ENCODE measurements at regions not wholly inside any gene's neighbourhood (a gene's known extent, or its start where the extent isn't known, plus 50 kb on each side); places are given as distances from the start of the nearest gene placed in this dataset.

GRCh38 chr1:184257873-184258272 lies 129.0 kb upstream of the C1orf21 start:
- Histone ChIP-seq H3K4me1 (replicated peaks; ENCODE audit: insufficient read depth) (no peaks in the 10 kb centered on the region), H4K20me1 (ENCODE audit: insufficient read depth) (no peaks in the 10 kb centered on the region), H3K9me3 (ENCODE audit: insufficient read depth, low read depth) (no peaks in the 10 kb centered on the region), H3K27me3 (ENCODE audit: insufficient read depth, low read depth) (no peaks in the 10 kb centered on the region; the same call in 1 of the 2 replicates), H3K27ac (no peak overlapping the region), H3K4me3 (no peak overlapping the region), H3K36me3 (ENCODE audit: low read depth) (no peaks in the 10 kb centered on the region), H3K9me2 (ENCODE audit: insufficient read depth) (no peaks in the 10 kb centered on the region), H2AFZ (no peak overlapping the region), H3K4me2 (no peak overlapping the region), H3K79me2 (ENCODE audit: low read depth) (no peaks in the 10 kb centered on the region), H3F3A (ENCODE audit: insufficient read depth, low read depth) (no peaks in the 10 kb centered on the region)
- CTCF ChIA-PET = no interaction called here
- no TSS peak for BruUV-seq (replicated peaks)
- DNase-seq = no peak
- intact Hi-C loops (cut with micrococcal nuclease; ENCODE audit: unreplicated experiment) = no loop called here
- POLR2A ChIA-PET (ENCODE audit: unreplicated experiment) = no interaction called here
- no peak for TF ChIP-seq EZH2 (IDR thresholded peaks at IDR 0.05; ENCODE audit: low read depth)
- TF ChIP-seq, protein P1, sequence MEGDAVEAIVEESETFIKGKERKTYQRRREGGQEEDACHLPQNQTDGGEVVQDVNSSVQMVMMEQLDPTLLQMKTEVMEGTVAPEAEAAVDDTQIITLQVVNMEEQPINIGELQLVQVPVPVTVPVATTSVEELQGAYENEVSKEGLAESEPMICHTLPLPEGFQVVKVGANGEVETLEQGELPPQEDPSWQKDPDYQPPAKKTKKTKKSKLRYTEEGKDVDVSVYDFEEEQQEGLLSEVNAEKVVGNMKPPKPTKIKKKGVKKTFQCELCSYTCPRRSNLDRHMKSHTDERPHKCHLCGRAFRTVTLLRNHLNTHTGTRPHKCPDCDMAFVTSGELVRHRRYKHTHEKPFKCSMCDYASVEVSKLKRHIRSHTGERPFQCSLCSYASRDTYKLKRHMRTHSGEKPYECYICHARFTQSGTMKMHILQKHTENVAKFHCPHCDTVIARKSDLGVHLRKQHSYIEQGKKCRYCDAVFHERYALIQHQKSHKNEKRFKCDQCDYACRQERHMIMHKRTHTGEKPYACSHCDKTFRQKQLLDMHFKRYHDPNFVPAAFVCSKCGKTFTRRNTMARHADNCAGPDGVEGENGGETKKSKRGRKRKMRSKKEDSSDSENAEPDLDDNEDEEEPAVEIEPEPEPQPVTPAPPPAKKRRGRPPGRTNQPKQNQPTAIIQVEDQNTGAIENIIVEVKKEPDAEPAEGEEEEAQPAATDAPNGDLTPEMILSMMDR (conservative IDR thresholded peaks at IDR 0.05) = no peak

GRCh38 chr1:184258525-184258924 lies 128.3 kb upstream of the C1orf21 start:
- H4K20me1 ChIP-seq (ENCODE audit: insufficient read depth) = no peaks in the 10 kb centered on the region
- TF ChIP-seq, protein P1 (conservative IDR thresholded peaks at IDR 0.05) = no peak
- no peak for TF ChIP-seq EZH2 (IDR thresholded peaks at IDR 0.05; ENCODE audit: low read depth)
- H3K79me2 ChIP-seq (ENCODE audit: low read depth) = no peaks in the 10 kb centered on the region
- intact Hi-C loops (cut with micrococcal nuclease; ENCODE audit: unreplicated experiment) = no loop called here
- H3K4me1 ChIP-seq (replicated peaks; ENCODE audit: insufficient read depth) = no peaks in the 10 kb centered on the region
- no peak for DNase-seq
- ChIA-PET CTCF (no interaction called here), POLR2A (ENCODE audit: unreplicated experiment) (no interaction called here)
- H3K27ac ChIP-seq = no peak overlapping the region
- no TSS peak for BruUV-seq (replicated peaks)
- no peak overlapping the region for H3K4me2 ChIP-seq
- H3F3A ChIP-seq (ENCODE audit: insufficient read depth, low read depth) = no peaks in the 10 kb centered on the region
- no peak overlapping the region for H2AFZ ChIP-seq
- no peaks in the 10 kb centered on the region for H3K36me3 ChIP-seq (ENCODE audit: low read depth)
- no peak overlapping the region for H3K4me3 ChIP-seq
- H3K27me3 ChIP-seq (ENCODE audit: insufficient read depth, low read depth) = no peaks in the 10 kb centered on the region; the same call in 1 of the 2 replicates
- H3K9me2 ChIP-seq (ENCODE audit: insufficient read depth) = no peaks in the 10 kb centered on the region
- H3K9me3 ChIP-seq (ENCODE audit: insufficient read depth, low read depth) = no peaks in the 10 kb centered on the region

- BruUV-seq (replicated peaks) = no TSS peak
- Histone ChIP-seq H3K36me3 (ENCODE audit: low read depth) (no peaks in the 10 kb centered on the region), H3K4me3 (no peak overlapping the region), H4K20me1 (ENCODE audit: insufficient read depth) (no peaks in the 10 kb centered on the region), H3K9me2 (ENCODE audit: insufficient read depth) (no peaks in the 10 kb centered on the region), H3K79me2 (ENCODE audit: low read depth) (no peaks in the 10 kb centered on the region), H2AFZ (no peak overlapping the region), H3K4me2 (no peak overlapping the region), H3F3A (ENCODE audit: insufficient read depth, low read depth) (no peaks in the 10 kb centered on the region), H3K4me1 (replicated peaks; ENCODE audit: insufficient read depth) (no peaks in the 10 kb centered on the region), H3K27ac (no peak overlapping the region), H3K27me3 (ENCODE audit: insufficient read depth, low read depth) (no peaks in the 10 kb centered on the region; the same call in 1 of the 2 replicates), H3K9me3 (ENCODE audit: insufficient read depth, low read depth) (no peaks in the 10 kb centered on the region)
- TF ChIP-seq, protein P1 (conservative IDR thresholded peaks at IDR 0.05) = no peak
- no peak for TF ChIP-seq EZH2 (IDR thresholded peaks at IDR 0.05; ENCODE audit: low read depth)
- ChIA-PET POLR2A (ENCODE audit: unreplicated experiment) (no interaction called here), CTCF (no interaction called here)
- intact Hi-C loops (cut with micrococcal nuclease; ENCODE audit: unreplicated experiment) = no loop called here
- DNase-seq = no peak
These were observed 126.4 kb upstream of the C1orf21 start for GRCh38 chr1:184260382-184260781.
